ENCODE measurements at regions not wholly inside any gene's neighbourhood (a gene's known extent, or its start where the extent isn't known, plus 50 kb on each side); places are given as distances from the start of the nearest gene placed in this dataset.

GRCh38 chr6:79763301-79763700 is 132.2 kb downstream of the SH3BGRL2 start:
- DNase-seq, result no peak

- DNase-seq, result no peak
These were observed 131.2 kb downstream of the SH3BGRL2 start for GRCh38 chr6:79762370-79762769.

DNA sequence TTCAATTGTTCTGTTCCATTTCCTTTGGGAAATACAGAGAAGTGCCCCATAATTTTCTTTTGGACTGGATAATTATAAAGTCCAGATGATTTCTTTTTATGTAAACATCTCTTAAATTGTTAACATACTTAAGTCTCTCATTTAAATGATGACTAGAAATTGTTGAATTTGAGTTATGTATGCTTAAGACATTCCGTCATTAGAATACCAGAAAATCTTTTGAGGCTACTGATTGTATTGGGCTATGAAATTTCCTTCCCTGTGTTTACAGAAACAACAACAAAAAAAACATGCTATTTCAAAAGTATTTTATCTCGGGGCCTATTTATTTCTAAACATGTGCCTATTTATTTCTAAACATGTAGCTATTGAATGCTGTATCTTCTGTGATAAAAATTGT is 125.4 kb downstream of the SH3BGRL2 start:
- DNase-seq, result no peak

GRCh38 chr6:79755967-79756366 is 124.8 kb downstream of the SH3BGRL2 start:
- DNase-seq, result no peak
